Nephron progenitor cell (in vitro differentiated cells): ENCODE measurements at regions not wholly inside any gene's neighbourhood (a gene's known extent, or its start where the extent isn't known, plus 50 kb on each side); places are given as distances from the start of the nearest gene placed in this dataset.
A peak's percentile ranks its signal among the peaks of the same experiment; 100 is the strongest.

ENCODE experiments used
- DNase-seq: peaks from one replicate; pipeline ENCODE4 v3.0.0; 2021
- H3K27ac Mint-ChIP-seq: 2 replicates; pipeline ENCODE4 v1.8.0; 2021; ENCODE audit warnings: mild to moderate bottlenecking, moderate library complexity, mixed read lengths
- H3K27me3 Mint-ChIP-seq: 2 replicates; pipeline ENCODE4 v1.8.0; 2021; ENCODE audit warnings: mild to moderate bottlenecking, low read depth, mixed read lengths; ENCODE audit not compliant: poor library complexity
- H3K36me3 Mint-ChIP-seq: 2 replicates; pipeline ENCODE4 v1.8.0; 2021; ENCODE audit warnings: low read depth, mixed read lengths
- H3K4me1 Mint-ChIP-seq: 2 replicates; pipeline ENCODE4 v1.8.0; 2021; ENCODE audit warnings: mixed read lengths
- H3K4me3 Mint-ChIP-seq: 2 replicates; pipeline ENCODE4 v1.8.0; 2021; ENCODE audit warnings: mild to moderate bottlenecking, moderate library complexity, mixed read lengths
- H3K9me3 Mint-ChIP-seq: 2 replicates; pipeline ENCODE4 v1.8.0; 2021; ENCODE audit warnings: mild to moderate bottlenecking, moderate library complexity, mixed read lengths
- TF ChIP-seq, protein P1 (sequence below): fragments of 200-600 bp; sonication (generic); IDR thresholded peaks from 2 replicates; pipeline ENCODE4 v1.5.0; 2021; ENCODE audit warnings: antibody characterized with exemption

DNA sequence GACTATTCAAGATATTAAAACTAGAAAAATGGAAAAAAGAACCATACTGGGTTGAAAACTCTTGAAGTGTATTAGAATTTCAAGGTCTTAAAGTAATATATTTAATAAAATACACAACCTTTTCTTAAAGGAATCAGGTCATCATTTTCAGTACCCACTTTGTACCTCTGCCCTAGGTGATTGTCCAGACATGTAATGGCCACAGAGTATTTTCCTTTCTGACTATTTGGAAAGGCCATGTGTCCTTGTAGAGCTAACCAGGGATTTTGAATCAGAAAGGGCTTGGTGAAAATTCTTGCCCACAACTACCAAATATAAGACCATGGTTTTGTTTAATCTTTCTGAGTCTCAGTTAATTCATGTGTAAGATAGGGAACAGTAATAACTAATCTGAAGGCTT, 91.4 kb upstream of the MLIP start:
- Mint-ChIP-seq H3K4me3 (no peak overlapping the region), H3K36me3 (no peaks in the 10 kb centered on the region), H3K27ac (no peak overlapping the region), H3K27me3 (no peaks in the 10 kb centered on the region), H3K4me1 (peaks cover 42% of the 10 kb centered on the region), H3K9me3 (no peaks in the 10 kb centered on the region)
- DNase-seq = no peak
- TF ChIP-seq, protein P1, sequence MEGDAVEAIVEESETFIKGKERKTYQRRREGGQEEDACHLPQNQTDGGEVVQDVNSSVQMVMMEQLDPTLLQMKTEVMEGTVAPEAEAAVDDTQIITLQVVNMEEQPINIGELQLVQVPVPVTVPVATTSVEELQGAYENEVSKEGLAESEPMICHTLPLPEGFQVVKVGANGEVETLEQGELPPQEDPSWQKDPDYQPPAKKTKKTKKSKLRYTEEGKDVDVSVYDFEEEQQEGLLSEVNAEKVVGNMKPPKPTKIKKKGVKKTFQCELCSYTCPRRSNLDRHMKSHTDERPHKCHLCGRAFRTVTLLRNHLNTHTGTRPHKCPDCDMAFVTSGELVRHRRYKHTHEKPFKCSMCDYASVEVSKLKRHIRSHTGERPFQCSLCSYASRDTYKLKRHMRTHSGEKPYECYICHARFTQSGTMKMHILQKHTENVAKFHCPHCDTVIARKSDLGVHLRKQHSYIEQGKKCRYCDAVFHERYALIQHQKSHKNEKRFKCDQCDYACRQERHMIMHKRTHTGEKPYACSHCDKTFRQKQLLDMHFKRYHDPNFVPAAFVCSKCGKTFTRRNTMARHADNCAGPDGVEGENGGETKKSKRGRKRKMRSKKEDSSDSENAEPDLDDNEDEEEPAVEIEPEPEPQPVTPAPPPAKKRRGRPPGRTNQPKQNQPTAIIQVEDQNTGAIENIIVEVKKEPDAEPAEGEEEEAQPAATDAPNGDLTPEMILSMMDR = no peak

DNA sequence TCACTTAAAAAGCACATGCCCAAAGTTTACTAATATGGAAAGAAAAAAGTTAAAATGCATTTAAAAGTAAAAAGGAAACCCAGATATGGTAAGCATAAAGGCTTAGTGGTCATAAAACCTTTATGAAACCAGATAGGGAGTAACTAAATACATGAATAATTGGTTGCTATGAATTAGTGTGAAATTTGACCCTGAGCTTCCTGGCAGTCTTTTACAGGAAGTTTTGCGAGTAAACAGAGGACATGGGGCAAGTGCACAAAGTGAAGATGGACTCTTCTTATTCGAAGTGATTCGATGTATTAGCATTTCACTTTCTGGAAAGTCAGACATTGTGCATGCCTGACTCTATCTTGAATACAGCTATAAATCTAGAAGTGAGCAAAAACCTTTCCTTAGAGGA, 90.9 kb upstream of the MLIP start:
- Mint-ChIP-seq H3K9me3 (no peaks in the 10 kb centered on the region), H3K27me3 (no peaks in the 10 kb centered on the region), H3K4me1 (peaks cover 39% of the 10 kb centered on the region), H3K36me3 (no peaks in the 10 kb centered on the region), H3K4me3 (no peak overlapping the region), H3K27ac (no peak overlapping the region)
- TF ChIP-seq, protein P1 = no peak
- no peak for DNase-seq

DNA sequence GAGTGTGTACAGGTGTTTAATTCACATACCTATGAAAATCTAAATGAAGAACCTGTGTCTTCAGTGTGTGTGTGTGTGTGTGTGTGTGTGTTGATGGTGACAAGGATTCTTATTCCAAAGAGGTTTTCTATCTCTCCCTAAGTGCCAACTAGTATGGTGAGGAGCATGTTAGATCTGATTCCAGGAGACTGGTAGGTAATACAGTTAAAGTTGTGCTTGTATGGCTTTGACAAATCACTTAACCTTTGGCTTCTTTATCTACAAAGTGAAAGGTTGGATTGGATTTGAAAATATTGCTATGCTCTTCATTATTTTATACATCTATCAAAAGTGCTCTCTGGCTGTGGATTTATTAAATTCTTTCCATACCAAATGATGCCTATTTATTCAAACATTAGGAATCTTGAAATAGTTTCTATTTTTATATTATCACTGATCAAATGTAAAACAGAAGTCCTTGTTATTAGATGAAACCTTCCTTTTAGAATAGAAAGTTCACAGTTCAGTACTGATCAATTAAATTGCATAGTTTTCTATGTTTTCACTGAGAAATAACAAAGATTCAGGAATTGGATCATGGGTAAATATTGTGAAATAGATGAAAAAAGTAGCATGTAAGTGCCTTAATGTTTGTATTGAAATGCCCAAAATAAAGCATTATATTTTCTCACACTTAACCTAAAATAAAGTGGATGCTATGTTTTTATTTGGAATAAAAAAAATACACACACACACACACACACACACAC, 84.4 kb upstream of the MLIP start:
- Mint-ChIP-seq H3K4me3 (no peak overlapping the region), H3K27ac (no peak overlapping the region)

DNA sequence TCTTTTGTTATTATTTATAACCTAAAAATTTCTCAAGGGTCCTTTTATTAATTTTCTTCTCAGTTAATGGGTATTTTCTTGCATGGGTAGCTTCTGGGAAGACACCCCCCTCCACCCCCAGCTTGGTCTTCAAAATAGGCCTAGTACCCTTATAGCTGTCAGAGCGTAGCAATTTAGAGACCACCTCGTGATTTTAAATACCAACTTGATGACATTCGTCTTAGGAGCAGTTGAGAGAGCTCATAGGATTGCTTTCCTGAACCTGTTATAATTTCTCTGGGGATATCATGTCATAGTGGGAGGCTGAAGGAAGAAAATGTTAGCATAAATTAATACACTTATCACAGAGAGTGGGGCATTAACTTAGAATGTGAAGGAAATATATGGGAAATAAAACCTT, 83.1 kb upstream of the MLIP start:
- no peaks in the 10 kb centered on the region for H3K36me3 Mint-ChIP-seq
- no peak for DNase-seq
- TF ChIP-seq, protein P1 = no peak
- no peak overlapping the region for H3K4me3 Mint-ChIP-seq
- no peaks in the 10 kb centered on the region for H3K27me3 Mint-ChIP-seq
- no peak overlapping the region for H3K27ac Mint-ChIP-seq
- no peaks in the 10 kb centered on the region for H3K4me1 Mint-ChIP-seq
- H3K9me3 Mint-ChIP-seq = no peaks in the 10 kb centered on the region

More for the DNA sequence above, 84.4 kb upstream of the MLIP start:
- TF ChIP-seq, protein P1 = no peak
- DNase-seq = no peak
- Mint-ChIP-seq H3K27me3 (no peaks in the 10 kb centered on the region), H3K4me1 (no peaks in the 10 kb centered on the region), H3K9me3 (no peaks in the 10 kb centered on the region), H3K36me3 (no peaks in the 10 kb centered on the region)

DNA sequence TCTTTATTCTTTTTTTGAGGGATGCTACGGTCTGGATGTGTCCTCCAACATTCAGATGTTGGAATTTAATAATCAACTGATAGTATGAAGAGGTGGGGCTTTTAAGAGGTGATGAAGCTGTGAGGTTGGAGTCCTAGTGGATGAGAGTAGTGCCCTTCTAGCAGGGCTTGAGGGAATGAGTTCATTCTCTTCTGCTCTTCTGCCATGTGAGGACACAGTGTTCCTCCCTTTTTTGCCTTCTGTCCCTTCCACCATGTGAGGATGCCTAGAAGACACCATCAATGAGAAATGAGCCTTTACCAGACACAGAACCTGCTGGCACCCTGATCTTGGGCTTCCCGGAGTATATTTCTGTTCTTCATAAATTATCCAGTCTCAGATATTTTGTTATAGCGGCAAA, 82.1 kb upstream of the MLIP start:
- DNase-seq = no peak
- TF ChIP-seq, protein P1 = no peak
- H3K4me1 Mint-ChIP-seq = no peaks in the 10 kb centered on the region
- H3K36me3 Mint-ChIP-seq = no peaks in the 10 kb centered on the region
- no peak overlapping the region for H3K27ac Mint-ChIP-seq
- H3K4me3 Mint-ChIP-seq = no peak overlapping the region
- no peaks in the 10 kb centered on the region for H3K9me3 Mint-ChIP-seq
- no peaks in the 10 kb centered on the region for H3K27me3 Mint-ChIP-seq

DNA sequence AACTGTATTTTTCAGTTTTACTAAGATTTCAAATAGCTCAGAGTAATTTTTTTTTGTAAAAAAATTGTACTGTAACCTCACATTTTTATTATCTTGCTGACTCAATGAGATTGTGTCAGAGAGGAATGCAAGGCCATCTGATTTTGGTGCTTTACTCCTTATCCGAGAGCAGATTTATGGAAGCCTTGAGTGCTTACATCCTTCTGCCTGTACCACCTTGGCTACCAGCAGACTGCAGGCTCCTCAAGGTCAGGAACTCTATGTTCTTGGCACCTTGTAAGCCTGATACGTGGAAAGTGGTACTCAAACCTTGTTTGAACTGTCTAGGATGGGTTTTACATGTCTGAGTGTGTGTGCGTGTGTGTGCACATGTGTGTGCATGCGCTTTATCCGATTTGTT, 80.1 kb upstream of the MLIP start:
- DNase-seq = no peak
- TF ChIP-seq, protein P1 = no peak
- no peak overlapping the region for H3K4me3 Mint-ChIP-seq
- peak overlapping the region; percentile 9 for H3K27ac Mint-ChIP-seq
- H3K27me3 Mint-ChIP-seq = no peaks in the 10 kb centered on the region
- H3K9me3 Mint-ChIP-seq = no peaks in the 10 kb centered on the region
- H3K4me1 Mint-ChIP-seq = no peaks in the 10 kb centered on the region
- H3K36me3 Mint-ChIP-seq = no peaks in the 10 kb centered on the region
